BE2C (cell line): ENCODE measurements at regions not wholly inside any gene's neighbourhood (a gene's known extent, or its start where the extent isn't known, plus 50 kb on each side); places are given as distances from the start of the nearest gene placed in this dataset.

Source experiments
- DNase-seq: peaks from one replicate; pipeline ENCODE4 v3.0.0-alpha.2; 2020
- H3K27me3 ChIP-seq: fragments of 250-450 bp; sonication (Bioruptor Pico); 2 replicates; pipeline ENCODE4 v1.5.1; 2020; ENCODE audit warnings: mild to moderate bottlenecking
- H3K36me3 ChIP-seq: fragments of 250-450 bp; sonication (Bioruptor Pico); 2 replicates; pipeline ENCODE4 v1.5.1; 2020; ENCODE audit warnings: mild to moderate bottlenecking
- H3K4me1 ChIP-seq: fragments of 250-450 bp; sonication (Bioruptor Pico); 2 replicates; pipeline ENCODE4 v1.5.1; 2020
- H3K4me3 ChIP-seq: 2 replicates; pipeline ENCODE4 v1.5.1; 2011; ENCODE audit warnings: low read depth, low read length
- H3K9me3 ChIP-seq: fragments of 250-450 bp; sonication (Bioruptor Pico); 2 replicates; pipeline ENCODE4 v1.5.1; 2020
- TF ChIP-seq, protein P1 (sequence below): IDR thresholded peaks from 2 replicates; pipeline ENCODE4 v1.5.1; 2012; ENCODE audit warnings: mild to moderate bottlenecking, low read depth, low read length

DNA sequence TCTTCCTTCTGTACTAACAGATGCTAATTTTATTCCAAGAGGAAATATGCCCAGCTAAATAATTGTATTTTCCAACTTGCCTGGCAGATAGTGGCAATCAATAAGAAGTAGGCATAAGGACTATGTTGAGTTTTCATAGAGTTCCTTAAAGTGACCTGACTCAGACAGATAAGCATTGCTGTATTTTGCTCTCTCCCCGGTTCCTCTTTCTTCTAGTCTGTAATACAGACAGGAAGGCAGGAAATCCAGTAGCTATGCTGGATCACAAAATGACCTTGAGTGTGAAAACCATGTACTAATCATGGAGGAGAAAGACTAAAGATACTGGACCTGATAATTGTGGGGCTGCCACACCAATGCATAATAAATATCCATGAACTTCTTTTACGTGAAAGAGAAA is 701.7 kb downstream of the CETN3 start:
- Histone ChIP-seq H3K36me3 (no peaks in the 10 kb centered on the region), H3K4me3 (no peak overlapping the region), H3K27me3 (no peaks in the 10 kb centered on the region; the same call in 1 of the 2 replicates), H3K4me1 (no peaks in the 10 kb centered on the region), H3K9me3 (no peaks in the 10 kb centered on the region)
- DNase-seq, result no peak
- TF ChIP-seq, protein P1, sequence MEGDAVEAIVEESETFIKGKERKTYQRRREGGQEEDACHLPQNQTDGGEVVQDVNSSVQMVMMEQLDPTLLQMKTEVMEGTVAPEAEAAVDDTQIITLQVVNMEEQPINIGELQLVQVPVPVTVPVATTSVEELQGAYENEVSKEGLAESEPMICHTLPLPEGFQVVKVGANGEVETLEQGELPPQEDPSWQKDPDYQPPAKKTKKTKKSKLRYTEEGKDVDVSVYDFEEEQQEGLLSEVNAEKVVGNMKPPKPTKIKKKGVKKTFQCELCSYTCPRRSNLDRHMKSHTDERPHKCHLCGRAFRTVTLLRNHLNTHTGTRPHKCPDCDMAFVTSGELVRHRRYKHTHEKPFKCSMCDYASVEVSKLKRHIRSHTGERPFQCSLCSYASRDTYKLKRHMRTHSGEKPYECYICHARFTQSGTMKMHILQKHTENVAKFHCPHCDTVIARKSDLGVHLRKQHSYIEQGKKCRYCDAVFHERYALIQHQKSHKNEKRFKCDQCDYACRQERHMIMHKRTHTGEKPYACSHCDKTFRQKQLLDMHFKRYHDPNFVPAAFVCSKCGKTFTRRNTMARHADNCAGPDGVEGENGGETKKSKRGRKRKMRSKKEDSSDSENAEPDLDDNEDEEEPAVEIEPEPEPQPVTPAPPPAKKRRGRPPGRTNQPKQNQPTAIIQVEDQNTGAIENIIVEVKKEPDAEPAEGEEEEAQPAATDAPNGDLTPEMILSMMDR, result no peak

- TF ChIP-seq, protein P1, result no peak
- Histone ChIP-seq H3K27me3 (no peaks in the 10 kb centered on the region; the same call in 1 of the 2 replicates), H3K4me3 (no peak overlapping the region), H3K36me3 (no peaks in the 10 kb centered on the region), H3K4me1 (no peaks in the 10 kb centered on the region), H3K9me3 (no peaks in the 10 kb centered on the region)
- no peak for DNase-seq
Observed at GRCh38 chr5:89706731-89707130, 702.8 kb downstream of the CETN3 start.

DNA sequence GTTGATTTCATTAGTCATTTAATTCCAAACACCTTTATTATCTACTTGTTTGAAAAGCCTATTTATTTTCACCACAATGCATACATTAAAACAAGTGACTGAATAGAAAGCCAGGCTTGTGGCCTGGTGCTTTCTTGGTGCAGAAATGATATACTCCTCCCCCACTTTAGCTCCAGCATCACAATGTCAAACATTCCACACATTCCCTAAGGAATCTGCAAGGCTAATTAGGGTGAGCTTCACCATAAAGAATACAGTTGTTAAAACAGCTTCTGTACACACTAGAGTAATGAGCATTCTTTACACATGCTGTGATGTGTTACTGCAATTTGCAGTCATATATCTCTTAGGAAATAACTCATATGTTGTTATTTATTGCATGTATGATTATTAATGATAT is 705.7 kb downstream of the CETN3 start:
- Histone ChIP-seq H3K36me3 (no peaks in the 10 kb centered on the region), H3K4me3 (no peak overlapping the region), H3K9me3 (no peaks in the 10 kb centered on the region), H3K27me3 (no peaks in the 10 kb centered on the region; the same call in 1 of the 2 replicates), H3K4me1 (no peaks in the 10 kb centered on the region)
- TF ChIP-seq, protein P1, result no peak
- DNase-seq, result no peak

DNA sequence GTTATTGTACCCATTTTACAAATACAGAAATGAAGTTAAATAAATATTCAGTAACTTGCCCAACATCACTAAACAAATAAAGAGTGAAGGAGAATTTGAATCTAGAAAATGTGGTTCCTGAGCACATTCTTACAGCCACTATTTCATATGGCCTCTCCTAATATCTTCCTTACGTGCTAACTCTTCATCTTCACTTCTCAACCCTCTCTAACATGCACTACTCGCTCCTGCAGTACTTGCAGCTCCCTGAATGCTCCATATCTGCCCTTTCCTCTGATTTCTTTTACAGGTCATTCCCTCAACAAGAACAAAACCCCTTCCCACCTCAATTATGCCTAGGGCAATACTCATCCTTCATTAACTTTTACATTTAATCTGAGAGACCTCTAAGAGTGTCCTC is 711.5 kb downstream of the CETN3 start:
- Histone ChIP-seq H3K27me3 (peaks cover 5% of the 10 kb centered on the region; the same call in 1 of the 2 replicates), H3K9me3 (no peaks in the 10 kb centered on the region), H3K4me1 (no peaks in the 10 kb centered on the region), H3K4me3 (no peak overlapping the region), H3K36me3 (no peaks in the 10 kb centered on the region)
- DNase-seq, result no peak
- TF ChIP-seq, protein P1, result no peak

- TF ChIP-seq, protein P1, result no peak
- Histone ChIP-seq H3K36me3 (no peaks in the 10 kb centered on the region), H3K4me3 (no peak overlapping the region), H3K27me3 (peaks cover 5% of the 10 kb centered on the region; the same call in 1 of the 2 replicates), H3K9me3 (no peaks in the 10 kb centered on the region), H3K4me1 (no peaks in the 10 kb centered on the region)
- DNase-seq, result no peak
Observed at GRCh38 chr5:89697581-89697980, 712.0 kb downstream of the CETN3 start.

GRCh38 chr5:89695371-89695770 is 714.2 kb downstream of the CETN3 start:
- H3K4me1 ChIP-seq, result no peaks in the 10 kb centered on the region
- H3K36me3 ChIP-seq, result no peaks in the 10 kb centered on the region
- no peaks in the 10 kb centered on the region for H3K9me3 ChIP-seq
- H3K27me3 ChIP-seq, result peaks cover 5% of the 10 kb centered on the region; the same call in 1 of the 2 replicates
- TF ChIP-seq, protein P1, result no peak
- DNase-seq, result no peak
- H3K4me3 ChIP-seq, result no peak overlapping the region
